Fibroblast of skin of left quadriceps (primary cell): ENCODE measurements at regions not wholly inside any gene's neighbourhood (a gene's known extent, or its start where the extent isn't known, plus 50 kb on each side); places are given as distances from the start of the nearest gene placed in this dataset.

ENCODE experiments used
- DNase-seq, 2 experiments: peaks; one replicate each; pipeline ENCODE4 v3.0.0-alpha.2; 2013; ENCODE audit warnings: low read depth in 2 of 2

DNA sequence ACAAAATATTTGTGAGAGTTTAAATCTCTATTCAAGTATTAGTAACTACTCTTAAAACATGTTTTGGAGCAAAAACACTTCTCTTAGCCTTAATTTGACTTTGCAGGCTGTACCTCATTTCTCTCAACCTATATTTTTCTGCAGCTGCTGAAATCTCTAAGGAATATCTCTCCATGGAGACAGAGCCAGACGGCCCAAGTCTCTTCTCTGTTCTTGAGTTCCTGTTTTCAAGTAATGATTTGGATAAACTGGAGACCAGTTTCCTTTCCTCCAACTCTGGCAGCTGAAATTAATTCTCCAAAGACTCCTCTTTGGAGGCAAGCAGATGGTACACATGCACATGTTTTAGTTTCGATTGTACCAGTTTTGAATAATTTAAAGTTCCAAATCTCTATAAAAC lies 659.7 kb upstream of the NEGR1 start:
- no peak for DNase-seq

DNA sequence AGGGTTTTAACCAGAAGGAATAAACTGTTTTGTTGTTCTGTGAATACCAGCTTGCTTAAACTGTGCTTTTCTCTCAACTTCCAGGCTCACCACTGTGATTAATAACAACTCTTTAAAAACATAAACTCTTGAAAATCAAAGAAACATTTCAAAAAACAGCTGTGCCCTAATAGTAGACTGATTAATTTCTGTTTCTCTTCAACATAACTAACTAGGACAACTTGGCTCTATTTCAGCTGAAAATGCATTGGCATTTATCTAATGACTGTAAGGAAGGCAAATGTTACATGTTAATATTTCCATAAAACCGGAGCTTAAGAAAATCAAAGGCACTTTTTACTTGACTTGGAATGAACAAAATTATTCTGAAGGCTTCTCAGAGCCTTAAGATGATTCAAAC lies 656.1 kb upstream of the NEGR1 start:
- no peak for DNase-seq

DNA sequence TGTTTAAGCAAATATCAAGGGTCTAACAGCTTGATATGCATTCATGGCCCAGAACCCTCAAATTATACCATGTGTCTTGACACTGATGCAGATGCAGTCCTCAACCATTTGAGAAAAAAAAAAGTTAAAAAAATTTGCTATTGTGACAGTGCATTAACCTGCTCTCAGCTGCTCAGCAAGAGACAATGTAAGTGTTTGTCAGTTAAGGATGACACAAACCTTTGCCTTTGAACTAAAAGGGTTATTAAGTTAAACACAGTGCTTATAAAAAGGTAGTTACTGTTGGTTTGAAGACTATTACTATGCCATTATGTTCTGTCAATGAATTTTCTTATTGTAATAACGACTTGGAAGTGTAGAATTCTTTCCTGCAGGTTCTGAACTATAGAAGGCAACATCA lies 655.6 kb upstream of the NEGR1 start:
- no peak for DNase-seq

DNA sequence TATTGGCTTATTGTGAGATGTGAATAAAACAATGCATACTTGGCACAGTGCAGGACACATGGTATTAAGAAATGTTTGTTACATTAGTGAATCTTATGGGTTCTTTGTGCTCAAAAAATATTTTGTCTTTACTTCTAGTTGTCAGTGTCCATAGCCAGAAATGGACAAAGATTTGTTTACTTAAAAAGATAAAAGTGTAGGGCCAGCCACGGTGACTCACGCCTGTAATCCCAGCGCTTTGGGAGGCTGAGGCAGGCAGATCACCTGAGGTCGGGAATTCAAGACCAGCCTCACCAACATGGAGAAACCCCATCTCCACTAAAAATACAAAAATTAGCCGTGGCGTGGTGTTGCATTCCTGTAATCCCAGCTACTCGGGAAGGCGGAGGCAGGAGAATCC lies 654.6 kb upstream of the NEGR1 start:
- DNase-seq: no peak

DNA sequence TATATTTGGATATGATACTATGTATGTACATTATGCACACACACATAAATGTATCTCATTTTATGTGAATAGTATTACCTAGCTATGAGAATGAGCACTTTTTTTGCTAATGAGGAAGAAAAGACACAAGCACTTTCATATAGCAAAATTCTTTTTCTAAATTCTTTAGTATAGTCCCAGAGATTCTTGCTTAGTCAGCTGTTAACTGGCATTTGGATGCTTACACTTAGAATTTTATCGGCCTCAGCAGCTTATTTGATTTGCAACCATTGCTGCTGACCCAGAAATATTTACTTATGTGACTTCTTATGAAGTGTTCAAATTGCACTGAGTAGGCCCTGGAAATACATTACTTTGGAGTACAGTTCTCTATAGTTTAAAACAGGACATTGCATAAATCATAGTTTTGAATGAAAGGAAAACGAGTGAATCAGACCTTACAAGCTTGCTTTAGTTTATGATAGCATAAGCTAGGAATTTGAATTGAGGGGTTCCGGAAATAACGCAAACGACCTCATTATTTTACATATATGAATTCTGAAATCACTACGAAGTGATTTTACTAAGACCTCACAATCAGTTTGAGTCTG lies 653.9 kb upstream of the NEGR1 start:
- peak; percentile 9 to 10 for DNase-seq

DNA sequence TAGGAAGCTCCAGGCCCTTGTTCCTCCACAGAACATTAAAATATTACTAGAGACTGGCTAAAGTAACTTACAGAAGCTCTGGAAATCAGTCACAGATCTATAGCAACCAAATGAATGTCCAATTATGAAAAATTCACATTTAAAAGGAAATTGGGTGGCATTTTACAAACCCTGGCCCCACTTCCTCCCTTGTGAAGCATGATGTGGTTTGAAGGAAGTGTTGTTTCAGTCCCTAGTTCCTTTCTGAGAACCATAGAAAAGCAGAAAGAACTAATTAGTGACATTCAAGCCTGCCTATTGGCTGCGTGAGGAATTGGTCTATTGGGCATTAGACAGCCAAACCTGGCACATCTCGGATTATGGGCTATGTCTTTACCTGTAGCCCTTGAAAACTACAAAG lies 649.7 kb upstream of the NEGR1 start:
- DNase-seq: no peak

DNA sequence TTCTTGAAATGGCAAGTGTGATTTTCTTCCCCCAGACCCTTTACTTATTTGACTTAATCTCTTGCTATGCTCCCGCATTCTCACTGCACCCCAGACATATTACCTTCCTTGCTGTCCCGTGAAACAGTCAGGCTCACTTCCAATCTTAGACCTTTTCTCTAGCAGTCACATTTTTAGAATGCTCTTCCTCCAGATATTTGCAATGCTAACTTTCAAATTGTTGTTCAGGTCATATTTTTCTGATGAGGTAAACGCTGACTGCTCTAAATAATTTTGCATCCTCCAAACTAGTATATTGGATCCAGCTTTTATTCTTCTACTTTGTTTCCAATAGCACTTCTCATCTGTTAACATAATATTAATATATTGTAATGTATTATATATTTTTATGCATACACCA lies 648.2 kb upstream of the NEGR1 start:
- DNase-seq: no peak

DNA sequence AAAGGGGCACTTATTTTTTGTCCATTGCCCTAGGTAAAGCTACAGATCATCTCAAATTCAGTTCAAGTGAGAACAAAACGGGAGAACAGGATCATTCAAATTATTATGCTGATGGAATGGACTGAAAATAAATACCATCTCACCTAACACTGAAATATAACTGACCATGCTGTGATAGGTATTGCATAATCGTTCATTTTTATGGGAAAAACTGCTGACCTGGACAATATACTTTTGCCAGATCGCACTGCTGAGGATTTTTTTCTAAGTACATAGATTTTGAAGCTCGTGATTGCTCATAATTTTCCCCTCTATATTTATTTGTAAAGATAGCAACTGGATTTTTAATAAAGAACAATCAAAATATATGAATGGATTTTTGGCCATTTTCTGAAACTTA lies 636.6 kb upstream of the NEGR1 start:
- DNase-seq: no peak

DNA sequence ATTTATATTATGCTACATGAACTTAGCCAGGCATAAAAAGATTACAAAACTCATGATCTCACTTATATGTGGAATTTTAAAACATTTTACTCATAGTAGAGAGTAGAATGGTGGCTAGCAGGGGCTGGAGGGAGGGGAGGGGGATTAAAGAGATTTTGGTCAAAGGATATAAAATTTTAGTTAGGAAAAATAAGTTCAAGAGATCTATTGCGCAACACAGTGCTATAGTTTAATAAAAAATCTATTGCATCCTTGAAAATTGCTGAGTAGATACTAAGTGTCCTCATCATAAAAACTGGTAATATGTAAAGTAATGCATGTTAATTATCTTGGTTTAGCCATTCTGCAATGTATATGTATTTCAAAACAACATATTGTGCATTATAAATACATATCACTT lies 635.6 kb upstream of the NEGR1 start:
- no peak for DNase-seq

DNA sequence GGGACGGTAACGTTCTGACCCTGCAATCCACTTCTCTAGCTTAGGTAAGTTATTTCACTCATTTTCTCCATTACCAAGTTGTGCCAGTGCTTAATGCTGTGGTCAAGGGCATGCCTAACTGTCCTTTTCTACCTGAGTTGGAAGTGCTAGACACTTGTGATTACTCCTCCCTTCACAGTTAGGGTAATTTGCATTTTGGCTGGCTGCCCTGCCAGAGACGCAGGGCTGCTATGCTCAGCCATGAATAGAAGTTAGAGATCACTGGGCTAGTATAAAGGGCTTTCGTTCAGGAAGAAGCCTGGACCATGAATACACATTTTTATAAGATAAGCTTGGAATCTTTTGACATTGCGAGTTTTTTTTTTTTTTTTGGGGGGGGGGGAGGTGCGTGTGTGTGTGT lies 633.2 kb upstream of the NEGR1 start:
- no peak for DNase-seq

DNA sequence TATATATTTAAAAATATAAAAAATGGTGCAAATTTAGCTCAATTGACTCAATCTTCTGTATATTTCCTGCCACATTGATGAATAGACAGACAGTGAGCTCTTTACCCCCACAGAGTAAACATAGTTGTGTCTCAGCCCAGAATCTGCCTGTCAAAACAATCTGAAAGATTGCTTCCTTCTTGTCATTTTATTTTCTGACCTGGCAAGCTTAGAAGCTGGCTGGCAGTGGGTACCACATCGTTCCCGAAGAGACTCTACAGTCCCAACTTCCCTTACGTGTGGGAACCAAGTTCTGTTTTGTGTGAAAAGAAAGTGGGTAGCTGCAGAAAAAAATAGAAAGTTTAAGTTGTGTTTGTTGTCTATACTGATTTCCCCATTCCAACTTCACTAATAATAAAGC lies 629.3 kb upstream of the NEGR1 start:
- no peak for DNase-seq

DNA sequence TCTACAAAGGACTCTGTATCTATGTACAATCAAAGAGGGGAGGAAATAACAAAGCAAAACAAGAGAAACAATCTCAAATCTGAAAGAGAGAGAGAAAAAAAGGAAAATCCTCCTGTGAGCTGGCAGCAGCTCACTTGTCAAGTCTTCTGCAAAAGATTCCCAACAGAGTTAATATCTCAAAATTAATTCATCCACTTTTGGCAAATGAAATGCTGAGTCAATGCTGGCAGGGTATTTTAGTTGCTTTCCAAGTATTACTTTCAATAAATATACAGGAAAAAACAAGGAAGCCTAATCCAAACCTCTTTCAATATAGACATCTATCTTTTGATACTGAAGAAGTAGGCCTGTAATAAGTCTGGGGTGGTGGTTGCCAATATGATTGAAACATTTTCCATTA lies 613.9 kb upstream of the NEGR1 start:
- no peak for DNase-seq

DNA sequence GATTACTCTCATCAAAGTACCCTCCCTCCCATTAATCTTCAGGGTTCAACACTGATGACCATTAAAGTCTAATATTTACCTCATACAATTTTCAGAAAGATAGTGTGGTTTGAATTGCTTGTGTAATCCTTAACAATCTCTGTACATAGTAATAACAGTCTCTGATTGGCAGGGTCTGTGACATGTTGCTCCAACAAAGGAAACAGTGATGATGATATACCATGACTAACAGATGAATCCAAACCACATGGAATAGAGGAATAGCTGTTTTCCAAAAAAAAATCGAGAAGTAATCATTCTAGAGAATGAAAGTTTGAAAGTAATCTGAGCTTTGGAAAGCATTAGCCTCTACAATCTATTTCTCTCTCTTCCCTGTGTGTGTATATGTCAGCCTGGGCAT lies 610.1 kb upstream of the NEGR1 start:
- DNase-seq: peak; percentile 10 to 12

DNA sequence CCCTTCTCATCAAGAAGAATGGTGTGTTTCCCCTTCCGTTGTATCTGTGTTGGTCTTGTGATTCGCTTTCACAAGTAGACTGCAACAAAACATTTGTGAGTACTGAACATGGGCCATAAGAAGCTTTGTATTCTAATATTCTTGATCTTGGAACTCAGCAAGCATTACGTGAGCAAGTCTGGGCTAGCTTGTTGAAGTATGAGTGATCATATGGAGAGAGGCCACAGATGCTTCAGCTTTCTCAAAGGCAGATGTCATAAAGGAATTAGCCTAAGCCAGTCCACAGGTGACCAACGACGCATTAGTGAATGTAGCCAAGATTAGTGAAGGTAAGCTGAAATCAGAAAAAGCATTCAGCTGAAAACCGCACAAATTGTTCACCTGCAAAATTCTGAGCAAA lies 609.6 kb upstream of the NEGR1 start:
- DNase-seq: no peak

DNA sequence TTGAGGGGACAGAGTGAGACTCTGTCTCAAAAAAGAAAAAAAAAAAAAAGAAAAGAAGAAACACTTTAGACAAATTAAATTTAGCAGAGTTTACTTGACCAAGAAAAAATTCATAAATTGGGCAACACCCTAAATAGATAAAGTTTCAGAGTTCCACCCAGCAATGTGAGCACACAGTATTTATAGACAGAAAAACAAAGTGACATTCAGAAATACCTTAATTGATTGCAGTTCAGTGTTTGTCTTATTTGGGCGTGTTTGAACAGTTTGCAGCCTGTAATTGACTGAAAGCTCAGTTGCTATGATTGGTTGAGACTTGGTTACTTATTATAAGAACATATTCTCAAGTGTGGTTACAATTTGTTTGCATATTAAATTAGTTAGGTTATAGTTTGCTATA lies 603.5 kb upstream of the NEGR1 start:
- no peak for DNase-seq

DNA sequence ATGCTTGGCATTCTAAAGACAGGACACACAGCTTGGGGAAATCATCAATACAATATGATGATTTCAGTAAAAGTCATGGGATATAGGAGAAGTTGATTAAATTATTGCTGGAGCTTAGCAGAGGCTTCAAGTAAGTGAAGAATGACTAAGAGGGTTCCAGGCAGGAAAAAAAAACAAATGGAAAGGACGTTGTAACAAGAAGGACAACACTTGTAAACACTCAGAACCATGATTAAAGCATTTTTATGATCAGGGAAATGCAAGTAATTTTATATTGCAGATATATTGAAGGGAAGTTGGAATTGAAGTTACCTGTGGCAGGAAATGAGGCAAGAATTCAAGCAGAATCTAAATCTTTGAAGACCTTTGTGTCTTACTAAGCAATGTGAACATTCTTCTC lies 602.7 kb upstream of the NEGR1 start:
- no peak for DNase-seq

DNA sequence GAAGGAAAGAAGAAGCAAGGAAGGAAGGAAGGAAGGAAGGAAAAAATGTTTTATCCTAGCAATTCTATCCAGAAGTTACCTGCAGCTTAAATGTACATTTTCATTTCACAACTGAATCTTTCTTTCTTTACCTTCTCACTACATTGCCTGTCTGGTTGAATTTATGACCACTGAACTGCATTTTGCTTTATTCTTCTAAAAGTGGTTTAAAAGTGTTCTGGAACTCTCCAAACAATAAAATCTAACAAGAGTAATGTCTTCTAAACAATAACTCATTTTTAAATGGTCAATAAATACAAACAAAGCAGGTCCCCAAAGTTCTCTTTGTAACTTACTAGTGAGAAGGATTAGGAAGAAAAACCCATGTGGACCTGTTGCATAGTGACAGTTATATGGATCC lies 587.5 kb upstream of the NEGR1 start:
- no peak for DNase-seq

DNA sequence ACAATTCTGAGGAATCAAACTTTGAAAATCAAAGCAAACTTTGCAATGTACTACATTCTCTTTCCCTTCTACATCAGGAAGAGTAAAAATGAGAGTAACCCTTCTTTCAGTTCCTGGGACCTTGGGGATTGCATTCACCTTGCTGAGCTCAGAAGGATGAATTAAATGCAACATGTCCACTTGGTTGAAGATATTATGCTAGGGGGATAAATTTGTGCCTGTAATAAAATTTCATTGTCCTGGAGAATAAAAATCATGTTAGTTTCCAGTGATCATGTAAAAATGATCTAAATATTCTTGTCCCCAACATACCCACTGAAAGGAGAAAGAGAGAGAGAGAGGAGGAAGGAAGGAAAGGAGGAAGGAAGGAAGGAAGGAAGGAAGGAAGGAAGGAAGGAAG lies 587.1 kb upstream of the NEGR1 start:
- DNase-seq: no peak

DNA sequence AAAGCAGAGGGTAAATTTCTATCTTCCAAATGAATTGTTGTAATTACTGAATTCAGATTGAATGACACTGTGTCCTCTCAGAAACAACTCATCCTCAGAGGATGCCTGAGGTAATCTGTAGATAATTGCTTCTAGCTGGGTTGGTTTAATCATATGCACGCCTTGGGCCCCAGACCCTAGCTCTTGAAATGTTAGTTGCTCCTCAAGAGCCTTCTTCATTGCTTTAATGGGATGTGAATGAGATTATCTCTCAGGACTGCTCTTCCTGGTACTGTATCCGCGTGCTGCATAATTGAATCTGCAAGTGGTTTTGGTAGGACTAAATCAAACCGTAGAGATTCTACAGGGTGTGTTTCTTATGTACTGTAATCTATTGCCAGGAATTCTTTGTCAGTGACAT lies 569.3 kb upstream of the NEGR1 start:
- DNase-seq: no peak

DNA sequence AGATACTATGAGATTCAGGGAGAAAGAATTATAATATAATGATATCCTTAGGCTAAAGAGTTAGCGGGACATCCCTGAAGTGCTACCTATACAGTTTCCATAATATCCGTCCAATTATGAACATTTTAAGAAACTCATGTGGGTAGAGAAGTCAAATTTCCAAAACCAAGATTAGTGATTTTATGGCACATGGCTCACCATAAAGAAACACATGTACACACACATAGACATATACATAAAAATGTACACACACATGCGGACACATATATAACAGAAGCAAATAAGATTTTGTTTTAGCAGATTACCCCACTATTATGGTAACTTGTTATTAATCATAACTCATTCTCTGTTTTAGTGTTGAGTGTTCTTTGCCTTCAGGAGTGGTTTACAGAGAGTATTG lies 566.7 kb upstream of the NEGR1 start:
- DNase-seq: no peak

DNA sequence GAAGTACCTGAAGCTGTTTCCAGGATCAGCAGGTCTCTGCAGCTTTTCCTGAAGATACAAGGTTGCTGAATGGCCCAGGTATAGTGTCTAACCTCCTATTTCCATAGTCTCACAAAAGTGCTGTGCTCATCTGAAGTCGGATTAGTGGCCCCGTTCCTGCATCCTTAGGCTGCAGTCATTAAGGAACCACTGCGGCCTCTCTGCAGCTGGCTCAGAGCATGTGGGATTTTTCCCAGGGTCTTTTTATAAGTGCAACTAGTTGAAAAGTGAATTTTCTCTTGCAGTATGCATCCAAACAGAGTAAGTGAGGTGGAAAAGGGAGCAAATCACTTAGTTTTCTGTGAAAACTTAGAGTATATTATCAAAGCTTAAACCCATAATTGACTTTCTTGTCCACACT lies 565.3 kb upstream of the NEGR1 start:
- no peak for DNase-seq

DNA sequence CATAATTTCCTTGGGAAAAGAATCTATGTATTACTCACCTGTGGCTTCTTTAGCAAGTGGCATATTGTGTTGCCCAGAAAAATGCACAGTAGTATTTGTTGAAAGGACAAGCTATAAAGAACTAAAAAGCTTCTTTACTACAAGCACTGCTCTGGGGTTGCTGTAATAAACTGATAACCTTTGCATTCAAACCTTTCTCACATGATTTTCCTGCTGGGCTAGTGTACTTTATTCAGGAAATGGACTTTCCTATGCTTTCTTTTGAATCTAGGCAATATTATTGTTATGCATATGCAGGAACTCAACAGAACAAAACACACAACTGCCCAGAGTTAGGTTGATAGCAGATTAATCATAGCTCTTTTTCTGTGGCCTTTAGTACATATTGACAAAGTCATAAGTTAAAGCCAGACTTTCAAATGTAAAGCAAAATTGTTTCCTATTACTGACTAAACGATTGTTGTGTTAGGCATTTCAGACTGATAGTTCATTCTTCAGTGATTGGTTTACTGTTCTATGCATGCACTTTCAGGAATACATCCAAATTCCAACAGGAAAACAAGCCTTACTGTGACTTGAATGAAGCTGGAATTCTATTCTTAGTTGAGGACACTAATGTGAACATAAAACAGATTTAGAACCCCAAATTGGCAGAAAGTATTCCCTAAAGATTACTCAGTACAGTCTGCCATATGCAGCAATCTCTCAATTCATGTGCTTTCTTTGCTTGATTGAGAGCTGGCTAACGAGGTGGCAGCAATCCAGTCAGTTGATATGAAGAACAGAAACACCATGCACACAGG lies 564.3 kb upstream of the NEGR1 start:
- no peak for DNase-seq

DNA sequence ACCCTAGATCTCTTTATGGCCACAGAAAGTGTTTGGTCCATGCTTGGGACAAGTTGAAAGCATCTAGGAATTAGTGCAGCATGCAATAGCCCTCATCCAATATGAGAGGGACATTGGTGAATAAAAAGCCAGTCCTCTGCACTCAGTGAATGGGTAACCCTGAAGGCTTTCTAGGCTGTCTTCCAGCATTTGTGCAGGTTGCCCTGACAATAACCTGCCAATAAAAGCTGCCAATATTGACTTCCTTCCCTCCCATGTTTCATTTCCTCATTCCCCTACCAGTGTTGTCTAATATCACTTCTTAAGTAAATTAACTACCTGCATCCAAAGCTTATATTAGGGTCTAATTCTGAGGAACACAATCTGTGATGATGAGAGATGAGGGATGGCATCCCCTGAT lies 563.6 kb upstream of the NEGR1 start:
- DNase-seq: no peak

DNA sequence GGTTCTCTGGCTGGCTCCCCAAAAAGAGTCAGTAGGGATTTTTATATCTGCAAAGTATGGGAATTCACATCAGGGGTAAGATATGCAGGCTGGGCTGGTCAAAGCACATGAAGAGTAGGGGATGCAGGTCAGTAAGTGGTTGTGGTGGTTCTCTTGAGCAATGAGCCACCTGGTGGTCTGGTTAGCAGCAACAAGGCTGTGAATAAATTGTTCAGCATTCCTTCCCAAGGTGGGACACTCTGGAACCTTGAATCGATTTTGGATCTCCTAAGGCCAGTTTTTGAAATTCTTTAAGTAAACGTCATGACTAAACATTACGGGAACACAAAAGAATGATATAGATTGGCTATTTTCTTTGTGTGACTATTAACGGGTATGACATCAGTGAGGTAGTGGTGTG lies 563.0 kb upstream of the NEGR1 start:
- DNase-seq: no peak
